ENCODE measurements at regions not wholly inside any gene's neighbourhood (a gene's known extent, or its start where the extent isn't known, plus 50 kb on each side); places are given as distances from the start of the nearest gene placed in this dataset.

GRCh38 chr11:96627376-96627775 is 237.6 kb downstream of the JRKL start:
- TF ChIP-seq SUZ12 (IDR thresholded peaks at IDR 0.05) (no peak), ARNT (IDR thresholded peaks at IDR 0.05) (no peak), LEF1 (IDR thresholded peaks at IDR 0.05; ENCODE audit: borderline replicate concordance) (no peak), FOXM1 (IDR thresholded peaks at IDR 0.05; ENCODE audit: borderline replicate concordance) (no peak), FOXA1 (IDR thresholded peaks at IDR 0.05) (no peak), ELF4 (IDR thresholded peaks at IDR 0.05) (no peak), HDGF (IDR thresholded peaks at IDR 0.05; ENCODE audit: borderline replicate concordance) (no peak), TARDBP (IDR thresholded peaks at IDR 0.05) (no peak)
